H1 (cell line): ENCODE measurements at regions not wholly inside any gene's neighbourhood (a gene's known extent, or its start where the extent isn't known, plus 50 kb on each side); places are given as distances from the start of the nearest gene placed in this dataset.
"Not testable (repeated sequence)": the region's sequence is repeated elsewhere in the genome, so short reads cannot be mapped to it uniquely, and the experiment has no call there.

Experiments used
- CTCF ChIA-PET: fragments of 300-600 bp; sonication (Branson Sonifier 250); formaldehyde crosslinking; loops from one replicate; lab custom pipeline; 2021; ENCODE audit not compliant: partially characterized antibody; lab: Charles Lee
- POLR2A ChIA-PET: fragments of 300-600 bp; sonication (Branson Sonifier 250); formaldehyde crosslinking; loops from one replicate; lab custom pipeline; 2021; ENCODE audit warnings: inconsistent platforms; ENCODE audit not compliant: partially characterized antibody; lab: Charles Lee
- DNase-seq, 2 experiments: peaks; one replicate each; pipeline versions ENCODE4 v3.0.0 to v3.0.0-alpha.2; 2010 to 2022; ENCODE audit warnings: low spot score in 2 of 2, low read depth in 1 of 2, mixed read lengths in 1 of 2
- FAIRE-seq: peaks from 2 replicates; lab custom pipeline; 2011; peaks lifted over from hg19 to GRCh38; lab: Jason Lieb, UNC
- H2AFZ ChIP-seq: 2 replicates; pipeline ENCODE4 v1.8.1; 2012; ENCODE audit warnings: low read length, inconsistent platforms
- H2AK5ac ChIP-seq: 2 replicates; pipeline ENCODE4 v1.6.1; 2013; ENCODE audit warnings: low read depth, low read length
- H2BK120ac ChIP-seq: replicated peaks from 2 replicates; pipeline ENCODE3; 2013; ENCODE audit warnings: low read depth, low read length, inconsistent platforms
- H2BK12ac ChIP-seq: 2 replicates; pipeline ENCODE4 v1.6.1; 2013; ENCODE audit warnings: low read depth, low read length
- H2BK15ac ChIP-seq: 2 replicates; pipeline ENCODE4 v1.6.1; 2013; ENCODE audit warnings: low read length
- H2BK20ac ChIP-seq: 2 replicates; pipeline ENCODE4 v1.6.1; 2013; ENCODE audit warnings: low read length
- H2BK5ac ChIP-seq: 2 replicates; pipeline ENCODE4 v1.6.1; 2013; ENCODE audit warnings: low read depth, low read length
- H3K14ac ChIP-seq: 2 replicates; pipeline ENCODE4 v1.6.1; 2013; ENCODE audit warnings: inconsistent platforms; ENCODE audit not compliant: insufficient read length
- H3K18ac ChIP-seq: 2 replicates; pipeline ENCODE4 v1.6.1; 2013; ENCODE audit warnings: low read length; ENCODE audit errors: extremely low read depth
- H3K23ac ChIP-seq: 2 replicates; pipeline ENCODE4 v1.6.1; 2013; ENCODE audit warnings: inconsistent platforms; ENCODE audit not compliant: insufficient read length
- H3K23me2 ChIP-seq: 2 replicates; pipeline ENCODE4 v1.6.1; 2013; ENCODE audit warnings: low read depth, low read length
- H3K27ac ChIP-seq: 2 replicates; pipeline ENCODE4 v1.6.1; 2011; ENCODE audit warnings: low read depth, low read length, inconsistent platforms
- H3K27me3 ChIP-seq, 4 experiments: replicated peaks in 1 of 4; 1 replicate in 1 of 4; 2 replicates in 3 of 4; pipeline versions ENCODE4 v1.6.1 to v1.8.1; 2011 to 2013; ENCODE audit warnings: low read length in 3 of 4, mild to moderate bottlenecking in 3 of 4, inconsistent platforms in 2 of 4, mixed read lengths in 2 of 4, moderate library complexity in 1 of 4; ENCODE audit not compliant: control insufficient read depth in 3 of 4, insufficient read depth in 3 of 4; ENCODE audit errors: extremely low read depth in 1 of 4
- H3K36me3 ChIP-seq, 4 experiments: 2 replicates each; pipeline versions ENCODE4 v1.6.1 to v1.8.1; 2011 to 2013; ENCODE audit warnings: mild to moderate bottlenecking in 4 of 4, low read length in 3 of 4, moderate library complexity in 2 of 4, control low read depth in 1 of 4, inconsistent platforms in 1 of 4; ENCODE audit not compliant: insufficient read depth in 4 of 4, control insufficient read depth in 2 of 4
- H3K4ac ChIP-seq: replicated peaks from 2 replicates; pipeline ENCODE3; 2013; ENCODE audit warnings: low read length, low read depth, mixed read lengths, inconsistent platforms; ENCODE audit not compliant: insufficient read length
- H3K4me1 ChIP-seq, 4 experiments: replicated peaks in 1 of 4; 1 replicate in 1 of 4; 2 replicates in 3 of 4; pipeline versions ENCODE4 v1.6.1 to v1.8.1; 2011 to 2013; ENCODE audit warnings: low read length in 3 of 4, inconsistent platforms in 2 of 4, mixed read lengths in 1 of 4; ENCODE audit not compliant: insufficient read depth in 4 of 4, control insufficient read depth in 3 of 4
- H3K4me2 ChIP-seq, 2 experiments: 2 replicates each; pipeline versions ENCODE4 v1.6.1 to v1.8.1; 2011 to 2013; ENCODE audit warnings: low read depth in 2 of 2, low read length in 2 of 2, control low read depth in 1 of 2, inconsistent platforms in 1 of 2, mild to moderate bottlenecking in 1 of 2; ENCODE audit not compliant: insufficient read depth in 1 of 2
- H3K4me3 ChIP-seq, 4 experiments: fragments of 200-600, 300-600 bp in 1 of 4; sonication (generic), shearing (Covaris generic), sonication (Bioruptor Twin) in 1 of 4; 2 replicates each; pipeline versions ENCODE4 v1.5.1 to v1.8.1; 2011 to 2016; ENCODE audit warnings: low read length in 4 of 4, low read depth in 3 of 4, control low read depth in 2 of 4, inconsistent platforms in 2 of 4, mild to moderate bottlenecking in 2 of 4, mixed read lengths in 1 of 4, moderate library complexity in 1 of 4; ENCODE audit not compliant: insufficient read depth in 2 of 4; ENCODE audit errors: extremely low read depth in 1 of 4
- H3K56ac ChIP-seq: replicated peaks from 2 replicates; pipeline ENCODE3; 2013; ENCODE audit warnings: low read depth, mild to moderate bottlenecking, mixed read lengths, low read length, inconsistent platforms; ENCODE audit not compliant: insufficient read length
- H3K79me1 ChIP-seq: 2 replicates; pipeline ENCODE4 v1.6.1; 2013; ENCODE audit warnings: low read depth, low read length, control low read depth
- H3K79me2 ChIP-seq, 2 experiments: 2 replicates each; pipeline versions ENCODE4 v1.6.1 to v1.8.1; 2012 to 2013; ENCODE audit warnings: low read length in 2 of 2, mild to moderate bottlenecking in 2 of 2, inconsistent platforms in 1 of 2; ENCODE audit not compliant: insufficient read depth in 2 of 2, control insufficient read depth in 1 of 2
- H3K9ac ChIP-seq, 4 experiments: replicated peaks in 1 of 4; 1 replicate in 1 of 4; 2 replicates in 3 of 4; pipeline versions ENCODE4 v1.6.1 to v1.8.1; 2011 to 2013; ENCODE audit warnings: low read depth in 3 of 4, low read length in 3 of 4, control low read depth in 2 of 4, mild to moderate bottlenecking in 2 of 4, moderate library complexity in 2 of 4, inconsistent platforms in 1 of 4; ENCODE audit errors: extremely low read depth in 1 of 4
- H3K9me3 ChIP-seq, 2 experiments: 2 replicates each; pipeline versions ENCODE4 v1.6.1 to v1.8.1; 2012 to 2013; ENCODE audit warnings: mild to moderate bottlenecking in 2 of 2, moderate library complexity in 2 of 2, control low read depth in 1 of 2, inconsistent platforms in 1 of 2, low read depth in 1 of 2, low read length in 1 of 2, mixed read lengths in 1 of 2; ENCODE audit not compliant: insufficient read depth in 2 of 2
- H4K20me1 ChIP-seq, 2 experiments: replicated peaks in 1 of 2; 2 replicates each; pipeline versions ENCODE3 to v1.8.1; 2011 to 2013; ENCODE audit warnings: inconsistent platforms in 2 of 2, low read length in 2 of 2, mild to moderate bottlenecking in 1 of 2; ENCODE audit not compliant: insufficient read depth in 2 of 2, control insufficient read depth in 1 of 2
- H4K5ac ChIP-seq: 2 replicates; pipeline ENCODE4 v1.6.1; 2013; ENCODE audit warnings: low read length, low read depth, mixed read lengths, inconsistent platforms; ENCODE audit not compliant: insufficient read length
- H4K8ac ChIP-seq: 2 replicates; pipeline ENCODE4 v1.8.0; 2013; ENCODE audit warnings: mild to moderate bottlenecking, moderate library complexity, low read length, inconsistent platforms; ENCODE audit not compliant: insufficient read depth; ENCODE audit errors: extremely low read depth
- H4K91ac ChIP-seq: replicated peaks from 2 replicates; pipeline ENCODE3; 2013; ENCODE audit warnings: low read length, mixed read lengths, inconsistent platforms; ENCODE audit not compliant: insufficient read length
- WGBS, 2 experiments: shearing (Covaris generic) in 1 of 2; methylation state at CpG; one replicate each; pipeline versions ENCODE4 v1.1.6 to v1.1.7; 2013 to 2015; ENCODE audit warnings: low lambda C conversion rate in 2 of 2, mixed read lengths in 2 of 2, inconsistent platforms in 1 of 2, low coverage in 1 of 2, missing lambda C conversion rate in 1 of 2; ENCODE audit not compliant: insufficient replicate concordance in 2 of 2, insufficient coverage in 1 of 2, insufficient read length in 1 of 2; ENCODE audit errors: extremely low coverage in 1 of 2, missing lambda C conversion rate in 1 of 2; 5-methylcytosine and 5-hydroxymethylcytosine counted together

- H3K9me3 ChIP-seq, H2BK120ac ChIP-seq, H3K18ac ChIP-seq, H2BK5ac ChIP-seq, H3K9ac ChIP-seq, H3K4me2 ChIP-seq, CTCF ChIA-PET, H3K36me3 ChIP-seq, H4K5ac ChIP-seq, H3K27me3 ChIP-seq, H3K23me2 ChIP-seq, H3K4me1 ChIP-seq, FAIRE-seq, POLR2A ChIA-PET, H3K4me3 ChIP-seq, H3K23ac ChIP-seq, DNase-seq, H2BK20ac ChIP-seq, H4K91ac ChIP-seq, H3K27ac ChIP-seq, H2AK5ac ChIP-seq, H3K14ac ChIP-seq, H3K56ac ChIP-seq, H3K79me1 ChIP-seq, H3K79me2 ChIP-seq, H2BK12ac ChIP-seq, H2BK15ac ChIP-seq, H4K20me1 ChIP-seq, H4K8ac ChIP-seq, H2AFZ ChIP-seq, H3K4ac ChIP-seq: not testable (repeated sequence)
- no CpG with 5 or more reads among the region's 5 CpGs for WGBS, 2 experiments
Observed at GRCh38 chrY:18599606-18600005, 53.1 kb downstream of the HSFY1 start.

- H3K4ac ChIP-seq, H3K27me3 ChIP-seq, H3K9ac ChIP-seq, H4K91ac ChIP-seq, H2BK12ac ChIP-seq, H4K20me1 ChIP-seq, H3K56ac ChIP-seq, POLR2A ChIA-PET, H3K36me3 ChIP-seq, H2AFZ ChIP-seq, H2BK15ac ChIP-seq, H3K23me2 ChIP-seq, H2BK20ac ChIP-seq, H3K9me3 ChIP-seq, DNase-seq, H2BK120ac ChIP-seq, H3K18ac ChIP-seq, FAIRE-seq, CTCF ChIA-PET, H3K4me2 ChIP-seq, H2BK5ac ChIP-seq, H3K79me1 ChIP-seq, H4K8ac ChIP-seq, H3K23ac ChIP-seq, H3K79me2 ChIP-seq, H4K5ac ChIP-seq, H2AK5ac ChIP-seq, H3K4me3 ChIP-seq, H3K14ac ChIP-seq, H3K27ac ChIP-seq, H3K4me1 ChIP-seq: not testable (repeated sequence)
- WGBS, 2 experiments = no CpG with 5 or more reads among the region's 2 CpGs
Observed at GRCh38 chrY:18601287-18601686, 54.8 kb downstream of the HSFY1 start.
